Vagina (tissue), 2 donors: ENCODE measurements at regions not wholly inside any gene's neighbourhood (a gene's known extent, or its start where the extent isn't known, plus 50 kb on each side); places are given as distances from the start of the nearest gene placed in this dataset.

ENCODE experiments used
- DNase-seq, 2 donors: peaks; one replicate each; pipeline ENCODE4 v3.0.0-alpha.2; 2017; ENCODE audit errors: extremely low spot score in 2 of 2
- H3K27ac ChIP-seq: fragments of 200-600 bp; sonication (generic); one replicate; pipeline ENCODE4 v1.5.1; 2019
- H3K27me3 ChIP-seq: fragments of 200-600 bp; sonication (generic); one replicate; pipeline ENCODE4 v1.5.1; 2019
- H3K36me3 ChIP-seq, 2 donors: fragments of 200-600 bp; sonication (generic); one replicate each; pipeline ENCODE4 v1.5.1; 2017 to 2019
- H3K4me1 ChIP-seq: fragments of 200-600 bp; sonication (generic); one replicate; pipeline ENCODE4 v1.5.1; 2019
- H3K4me3 ChIP-seq, 2 donors: fragments of 200-600 bp; sonication (generic); 1 replicate in 1 of 2; 2 replicates in 1 of 2; pipeline ENCODE4 v1.5.1; 2016 to 2019
- H3K9me3 ChIP-seq: fragments of 200-600 bp; sonication (generic); one replicate; pipeline ENCODE4 v1.5.1; 2019
- POLR2A ChIP-seq, 2 donors: fragments of 450-650 bp; IDR thresholded peaks; one replicate each; pipeline ENCODE4 v1.6.1; 2017; ENCODE audit warnings: antibody characterized with exemption in 2 of 2, mild to moderate bottlenecking in 2 of 2, moderate library complexity in 2 of 2
- POLR2AphosphoS5 ChIP-seq, 2 donors: sonication (generic); formaldehyde crosslinking; IDR thresholded peaks; one replicate each; pipeline ENCODE4 v1.9.0; 2017; ENCODE audit warnings: antibody characterized with exemption in 2 of 2, mild to moderate bottlenecking in 2 of 2, low read depth in 1 of 2; ENCODE audit not compliant: insufficient read depth in 1 of 2
- intact Hi-C: fragments of 100-400 bp; cut with DNase I; formaldehyde crosslinking; loops from one replicate; pipeline ENCODE4 v1.15.1; 2023
- TF ChIP-seq, protein P1 (sequence below), 3 experiments: fragments of 450-650 bp in 2 of 3; fragments of 200-600 bp in 1 of 3; sonication (generic) in 1 of 3; IDR thresholded peaks; one replicate each; pipeline ENCODE4 v1.5.1; 2017 to 2019; ENCODE audit warnings: antibody characterized with exemption in 3 of 3, mild to moderate bottlenecking in 2 of 3, moderate library complexity in 2 of 3

GRCh38 chr11:129313541-129314297 is 61.9 kb upstream of the BARX2 start:
- no peak for DNase-seq
- Histone ChIP-seq H3K27me3 (no peaks in the 10 kb centered on the region), H3K9me3 (no peaks in the 10 kb centered on the region), H3K4me1 (no peaks in the 10 kb centered on the region), H3K27ac (no peak overlapping the region), H3K36me3 (no peaks in the 10 kb centered on the region), H3K4me3 (no peak overlapping the region)
- intact Hi-C loops, result no loop called here
- TF ChIP-seq, protein P1, sequence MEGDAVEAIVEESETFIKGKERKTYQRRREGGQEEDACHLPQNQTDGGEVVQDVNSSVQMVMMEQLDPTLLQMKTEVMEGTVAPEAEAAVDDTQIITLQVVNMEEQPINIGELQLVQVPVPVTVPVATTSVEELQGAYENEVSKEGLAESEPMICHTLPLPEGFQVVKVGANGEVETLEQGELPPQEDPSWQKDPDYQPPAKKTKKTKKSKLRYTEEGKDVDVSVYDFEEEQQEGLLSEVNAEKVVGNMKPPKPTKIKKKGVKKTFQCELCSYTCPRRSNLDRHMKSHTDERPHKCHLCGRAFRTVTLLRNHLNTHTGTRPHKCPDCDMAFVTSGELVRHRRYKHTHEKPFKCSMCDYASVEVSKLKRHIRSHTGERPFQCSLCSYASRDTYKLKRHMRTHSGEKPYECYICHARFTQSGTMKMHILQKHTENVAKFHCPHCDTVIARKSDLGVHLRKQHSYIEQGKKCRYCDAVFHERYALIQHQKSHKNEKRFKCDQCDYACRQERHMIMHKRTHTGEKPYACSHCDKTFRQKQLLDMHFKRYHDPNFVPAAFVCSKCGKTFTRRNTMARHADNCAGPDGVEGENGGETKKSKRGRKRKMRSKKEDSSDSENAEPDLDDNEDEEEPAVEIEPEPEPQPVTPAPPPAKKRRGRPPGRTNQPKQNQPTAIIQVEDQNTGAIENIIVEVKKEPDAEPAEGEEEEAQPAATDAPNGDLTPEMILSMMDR (IDR thresholded peaks at IDR 0.05), result no peak
- TF ChIP-seq POLR2A (IDR thresholded peaks at IDR 0.05) (no peak), POLR2AphosphoS5 (IDR thresholded peaks at IDR 0.05; ENCODE audit: insufficient read depth in 1 of 2, low read depth in 1 of 2) (no peak)

DNA sequence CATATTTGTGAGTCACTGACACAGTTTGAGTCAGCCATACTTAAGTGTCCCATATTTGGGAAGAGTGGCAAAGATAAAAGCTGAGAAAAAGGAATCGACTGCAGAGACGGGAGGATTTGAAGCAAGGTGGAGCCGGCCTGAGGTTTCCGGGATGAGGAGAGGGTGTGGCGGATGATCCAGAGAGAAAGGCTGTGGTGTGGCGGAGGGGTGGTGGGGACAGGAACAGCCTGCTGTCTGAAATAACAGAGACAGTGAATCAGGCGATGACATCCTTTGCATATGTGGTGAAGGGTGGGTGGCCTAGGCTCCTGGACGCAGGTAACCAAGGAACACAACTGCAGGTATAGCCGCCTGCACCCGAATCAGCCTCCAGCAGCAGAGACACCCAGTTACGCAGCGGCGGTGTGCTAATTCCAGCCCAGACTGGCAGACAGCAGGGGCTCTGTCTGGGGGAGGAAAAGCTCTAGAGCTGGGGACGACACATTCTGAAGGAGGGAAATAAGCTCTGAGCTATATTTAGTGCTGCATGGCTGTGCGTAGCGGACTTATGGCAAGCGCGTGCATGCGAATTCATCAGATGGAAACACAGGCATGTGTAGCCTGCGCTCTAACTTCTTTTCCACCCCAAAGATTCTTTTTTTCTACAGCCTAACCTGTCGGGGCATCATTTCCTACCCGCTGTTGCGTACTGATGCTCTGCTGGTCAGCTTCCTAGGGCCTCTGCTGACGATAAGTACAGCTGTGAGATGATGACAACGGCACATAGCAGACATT is 62.7 kb upstream of the BARX2 start:
- Histone ChIP-seq H3K4me1 (no peaks in the 10 kb centered on the region), H3K27ac (no peak overlapping the region), H3K4me3 (no peak overlapping the region), H3K27me3 (no peaks in the 10 kb centered on the region), H3K9me3 (no peaks in the 10 kb centered on the region), H3K36me3 (no peaks in the 10 kb centered on the region)
- no peak for TF ChIP-seq POLR2A (IDR thresholded peaks at IDR 0.05)
- TF ChIP-seq, protein P1 (IDR thresholded peaks at IDR 0.05), result no peak
- no peak for TF ChIP-seq POLR2AphosphoS5 (IDR thresholded peaks at IDR 0.05; ENCODE audit: insufficient read depth in 1 of 2, low read depth in 1 of 2)
- DNase-seq, result no peak
- intact Hi-C loops, result no loop called here

DNA sequence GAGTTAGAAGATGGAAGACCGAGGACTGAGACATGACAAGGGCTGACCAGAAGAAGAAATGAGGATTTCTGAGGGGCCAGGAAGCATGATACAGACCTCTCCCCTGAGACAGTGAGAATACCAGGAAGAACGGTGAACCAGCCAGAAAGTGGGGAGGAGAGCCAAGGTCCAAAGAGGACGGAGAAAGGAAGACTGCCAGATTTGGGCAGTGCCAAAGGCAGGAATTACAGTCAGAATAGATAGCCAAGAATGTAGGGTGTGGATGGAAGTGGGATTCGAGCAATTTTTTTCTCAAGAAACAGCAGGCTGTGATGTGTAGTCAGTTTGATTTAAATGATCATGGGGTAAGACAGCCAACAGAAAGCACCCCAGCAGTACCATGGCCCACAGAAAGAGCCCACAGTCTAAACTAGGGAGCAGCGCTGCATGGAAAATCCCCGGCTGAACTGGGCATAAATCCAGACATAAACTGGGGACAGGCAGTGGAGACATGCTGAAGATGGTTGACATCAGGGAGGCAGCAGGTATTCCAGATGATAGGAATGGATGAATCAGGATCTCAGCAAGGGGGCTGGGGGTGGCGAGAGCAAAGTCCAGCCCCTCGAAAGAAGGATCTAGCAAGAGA is 67.3 kb upstream of the BARX2 start:
- TF ChIP-seq, protein P1 (IDR thresholded peaks at IDR 0.05), result no peak
- TF ChIP-seq POLR2A (IDR thresholded peaks at IDR 0.05) (no peak), POLR2AphosphoS5 (IDR thresholded peaks at IDR 0.05; ENCODE audit: insufficient read depth in 1 of 2, low read depth in 1 of 2) (no peak)
- intact Hi-C loops, result no loop called here
- DNase-seq, result no peak
- Histone ChIP-seq H3K4me1 (no peaks in the 10 kb centered on the region), H3K36me3 (no peaks in the 10 kb centered on the region), H3K9me3 (no peaks in the 10 kb centered on the region), H3K4me3 (no peak overlapping the region), H3K27ac (no peak overlapping the region), H3K27me3 (no peaks in the 10 kb centered on the region)

DNA sequence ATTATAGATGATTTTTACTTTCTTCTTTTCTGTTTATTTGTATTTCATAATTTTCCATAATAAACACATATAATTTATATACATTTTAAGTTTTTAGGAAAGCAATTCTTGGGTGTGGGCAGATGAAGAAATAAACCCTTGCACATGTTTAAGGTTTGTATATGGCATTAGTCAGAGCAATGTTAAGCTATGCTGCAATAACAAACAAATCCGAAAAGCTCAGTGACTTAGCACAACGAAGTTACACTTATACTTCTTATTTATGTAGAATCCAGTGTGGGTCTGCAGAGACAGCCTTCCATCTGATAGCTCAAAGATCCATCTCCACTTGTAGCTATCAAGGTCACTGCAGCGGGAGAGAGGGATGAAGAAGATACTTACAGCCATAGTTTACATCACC is 68.5 kb upstream of the BARX2 start:
- Histone ChIP-seq H3K27ac (no peak overlapping the region), H3K27me3 (no peaks in the 10 kb centered on the region), H3K4me3 (no peak overlapping the region), H3K9me3 (no peaks in the 10 kb centered on the region), H3K36me3 (no peaks in the 10 kb centered on the region), H3K4me1 (no peaks in the 10 kb centered on the region)
- TF ChIP-seq POLR2A (IDR thresholded peaks at IDR 0.05), result no peak
- TF ChIP-seq, protein P1 (IDR thresholded peaks at IDR 0.05), result no peak
- TF ChIP-seq POLR2AphosphoS5 (IDR thresholded peaks at IDR 0.05; ENCODE audit: insufficient read depth in 1 of 2, low read depth in 1 of 2), result no peak
- intact Hi-C loops, result no loop called here
- no peak for DNase-seq
